MM.1S (cell line): ENCODE measurements at regions not wholly inside any gene's neighbourhood (a gene's known extent, or its start where the extent isn't known, plus 50 kb on each side); places are given as distances from the start of the nearest gene placed in this dataset.

ENCODE experiments used
- CTCF ChIP-seq: fragments of 300-600 bp; sonication (generic); IDR thresholded peaks from 2 replicates; pipeline ENCODE4 v1.5.1; 2016; ENCODE audit warnings: antibody characterized with exemption, low read length, mixed read lengths
- EZH2phosphoT487 ChIP-seq: fragments of 300-600 bp; sonication (generic); IDR thresholded peaks from 2 replicates; pipeline ENCODE4 v1.6.1; 2018; ENCODE audit warnings: antibody characterized with exemption, low read length

GRCh38 chr5:164005071-164005470 is 499.7 kb downstream of the MAT2B start:
- TF ChIP-seq CTCF = no peak
- TF ChIP-seq EZH2phosphoT487 = no peak
